HG03139 (cell line): ENCODE measurements at regions not wholly inside any gene's neighbourhood (a gene's known extent, or its start where the extent isn't known, plus 50 kb on each side); places are given as distances from the start of the nearest gene placed in this dataset.

Source experiments
- ATAC-seq: cut with Tn5 transposase; IDR thresholded peaks from one replicate; pipeline ENCODE4 v1.9.1; 2021; ENCODE audit not compliant: unreplicated experiment

GRCh38 chr13:75915066-75915465 lies 278.9 kb downstream of the LMO7 start:
- no peak for ATAC-seq

GRCh38 chr13:75913925-75914324 lies 277.8 kb downstream of the LMO7 start:
- no peak for ATAC-seq

- ATAC-seq = no peak
Measured at GRCh38 chr13:75910591-75910990, 274.5 kb downstream of the LMO7 start.
